NCI-H446 treated with DMSO at 0.1 percent for 48 hours (cell line): ENCODE measurements at regions not wholly inside any gene's neighbourhood (a gene's known extent, or its start where the extent isn't known, plus 50 kb on each side); places are given as distances from the start of the nearest gene placed in this dataset.
"Not testable (repeated sequence)": the region's sequence is repeated elsewhere in the genome, so short reads cannot be mapped to it uniquely, and the experiment has no call there.

ENCODE experiments used
- DNase-seq: peaks from one replicate; lab custom pipeline; 2025; lab: John Stamatoyannopoulos, UW

- no peak for DNase-seq
Measured at GRCh38 chr5:72588640-72589039, 81.4 kb upstream of the ZNF366 start.

GRCh38 chr5:72587661-72588308 is 80.6 kb upstream of the ZNF366 start:
- no peak for DNase-seq

DNA sequence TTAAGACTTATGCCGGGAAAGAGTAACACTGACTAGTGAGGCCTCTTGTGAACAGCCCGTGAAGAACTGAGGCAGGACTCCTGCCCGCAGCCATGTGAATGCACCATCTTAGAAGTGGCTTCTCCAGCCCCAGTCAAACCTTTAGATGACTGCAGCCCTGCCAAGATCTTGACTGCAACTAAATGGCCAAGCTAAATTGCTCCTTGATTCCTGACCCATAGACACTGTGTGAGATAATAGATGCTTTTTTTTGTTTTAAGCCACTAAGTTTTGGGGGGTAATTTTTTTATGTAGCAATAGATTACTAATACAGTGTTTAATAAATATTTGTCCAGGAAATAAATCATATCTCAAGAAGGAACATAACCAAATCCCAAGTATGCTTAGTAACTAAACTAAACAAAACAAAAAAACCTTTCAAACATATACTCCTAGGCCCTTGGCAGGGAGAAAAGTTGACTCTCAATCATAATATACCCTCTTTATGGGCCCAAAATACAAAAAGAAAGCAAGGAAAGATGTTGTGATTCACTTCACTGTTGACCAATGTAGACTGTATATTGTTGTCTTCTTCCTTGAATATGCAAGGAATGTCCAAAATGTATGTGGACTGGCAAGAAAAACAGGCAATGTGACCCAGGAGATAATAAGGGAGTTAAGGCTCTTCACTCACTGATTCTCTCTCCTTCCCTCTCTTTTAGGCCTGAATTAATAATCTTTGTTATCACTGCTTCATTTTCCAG is 79.7 kb upstream of the ZNF366 start:
- no peak for DNase-seq

- no peak for DNase-seq
Measured at GRCh38 chr5:72584466-72584865, 77.3 kb upstream of the ZNF366 start.

GRCh38 chr5:72579290-72579689 is 72.1 kb upstream of the ZNF366 start:
- not testable (repeated sequence) for DNase-seq

DNA sequence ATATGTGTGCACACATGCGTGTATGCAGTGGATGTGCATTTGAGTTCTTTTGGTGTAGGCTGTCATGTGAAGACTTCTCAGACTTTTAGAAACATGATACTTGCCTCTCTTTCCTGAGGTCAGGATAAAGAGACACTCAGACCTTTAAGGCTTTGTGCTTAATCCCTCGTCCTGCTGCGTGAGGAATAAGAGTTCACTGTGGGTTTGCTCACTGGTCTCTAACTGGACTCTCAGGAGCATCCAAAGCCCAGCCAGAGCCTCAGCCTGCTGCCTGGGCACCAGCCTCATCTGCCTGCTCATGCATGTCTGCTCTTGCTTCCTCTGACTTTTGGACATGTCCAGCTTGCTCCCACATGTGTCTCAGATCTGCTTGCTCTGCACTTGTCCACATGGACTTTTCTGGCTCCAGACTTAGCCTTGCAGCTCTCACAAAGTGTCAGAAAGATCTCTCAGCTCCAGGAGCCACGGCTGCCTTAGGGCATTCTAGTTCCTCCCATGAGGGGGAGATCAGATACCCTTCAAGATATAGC is 65.1 kb upstream of the ZNF366 start:
- DNase-seq, result no peak

DNA sequence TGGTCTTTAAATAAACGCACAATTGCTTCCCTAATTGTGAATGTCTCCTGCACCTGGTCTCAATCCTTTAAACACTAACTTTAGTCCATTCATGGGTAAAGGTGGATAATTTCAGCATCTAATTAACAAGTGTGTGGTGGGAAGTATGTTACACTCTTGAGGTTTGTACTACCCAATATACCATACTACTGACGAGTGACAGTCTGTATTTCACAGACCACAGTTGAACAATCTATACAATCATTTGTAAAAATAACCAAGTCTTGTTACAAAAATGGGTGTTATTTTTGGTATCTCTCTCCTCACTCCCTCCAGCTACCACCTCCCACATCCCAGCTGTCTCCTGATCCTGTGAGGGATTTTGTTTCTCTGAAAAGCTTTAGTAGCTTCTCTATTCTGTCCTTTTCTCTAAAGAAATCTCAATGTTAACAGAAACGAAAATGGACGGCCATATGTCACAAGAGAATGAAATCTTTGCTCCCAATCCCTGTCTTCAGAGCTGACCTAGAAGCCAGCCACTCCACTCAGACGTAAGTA is 62.3 kb upstream of the ZNF366 start:
- no peak for DNase-seq

DNA sequence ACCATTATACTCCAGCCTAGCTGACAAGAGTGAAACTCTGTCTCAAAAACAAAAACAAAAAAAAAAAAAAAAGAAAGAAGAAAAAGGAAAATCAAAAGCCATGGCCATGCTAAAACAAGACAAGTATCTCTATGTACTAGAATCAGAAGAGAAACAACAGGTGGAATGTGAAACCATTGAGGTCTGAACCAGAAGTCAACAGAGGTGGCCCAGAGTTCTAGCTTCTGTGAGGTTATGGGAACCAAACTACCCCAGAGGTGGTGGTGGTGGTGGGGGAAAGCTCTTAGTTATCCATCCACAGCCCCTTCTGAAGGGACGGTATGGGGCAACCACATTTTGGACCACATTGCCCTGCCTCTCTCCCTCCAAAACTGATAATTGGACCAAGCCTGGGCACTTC is 59.5 kb upstream of the ZNF366 start:
- DNase-seq, result no peak

DNA sequence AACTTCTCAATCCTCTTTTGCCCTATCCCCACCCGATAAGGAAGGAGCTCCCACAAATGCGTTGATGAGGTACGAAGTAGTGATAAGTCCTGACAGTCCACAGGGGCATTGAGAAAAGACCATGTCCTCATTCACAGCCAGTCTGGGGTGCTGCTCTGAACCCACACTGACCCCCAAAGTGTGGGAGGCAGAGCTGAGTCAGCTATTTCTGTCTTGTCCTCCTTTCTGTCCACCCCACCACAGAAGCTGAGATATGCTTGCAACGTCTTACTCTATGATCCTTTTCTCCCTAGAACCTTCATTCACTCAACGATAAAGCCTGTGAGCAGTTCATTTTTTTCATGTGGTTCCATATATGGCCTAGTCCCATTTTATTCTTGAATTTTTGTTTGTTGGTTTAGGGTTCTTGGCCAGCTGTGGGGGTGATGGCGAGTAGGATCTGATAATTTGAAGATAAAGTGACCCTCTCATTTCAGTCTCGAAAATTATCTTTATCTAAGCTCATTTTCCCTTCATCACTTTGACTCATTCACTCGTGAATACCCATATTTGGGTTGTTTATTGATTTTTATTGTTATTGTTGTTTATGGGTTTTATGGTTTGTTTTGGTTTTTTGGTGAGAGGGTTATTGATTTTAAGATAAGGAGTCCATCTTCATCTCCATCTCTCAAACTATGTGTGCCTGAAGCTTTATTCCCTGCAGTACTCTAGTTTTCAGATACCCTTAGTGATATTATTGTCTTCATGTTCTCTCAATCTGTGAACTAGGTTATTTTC is 58.5 kb upstream of the ZNF366 start:
- DNase-seq, result no peak

- DNase-seq, result no peak
Measured at GRCh38 chr5:72562717-72563116, 55.5 kb upstream of the ZNF366 start.

DNA sequence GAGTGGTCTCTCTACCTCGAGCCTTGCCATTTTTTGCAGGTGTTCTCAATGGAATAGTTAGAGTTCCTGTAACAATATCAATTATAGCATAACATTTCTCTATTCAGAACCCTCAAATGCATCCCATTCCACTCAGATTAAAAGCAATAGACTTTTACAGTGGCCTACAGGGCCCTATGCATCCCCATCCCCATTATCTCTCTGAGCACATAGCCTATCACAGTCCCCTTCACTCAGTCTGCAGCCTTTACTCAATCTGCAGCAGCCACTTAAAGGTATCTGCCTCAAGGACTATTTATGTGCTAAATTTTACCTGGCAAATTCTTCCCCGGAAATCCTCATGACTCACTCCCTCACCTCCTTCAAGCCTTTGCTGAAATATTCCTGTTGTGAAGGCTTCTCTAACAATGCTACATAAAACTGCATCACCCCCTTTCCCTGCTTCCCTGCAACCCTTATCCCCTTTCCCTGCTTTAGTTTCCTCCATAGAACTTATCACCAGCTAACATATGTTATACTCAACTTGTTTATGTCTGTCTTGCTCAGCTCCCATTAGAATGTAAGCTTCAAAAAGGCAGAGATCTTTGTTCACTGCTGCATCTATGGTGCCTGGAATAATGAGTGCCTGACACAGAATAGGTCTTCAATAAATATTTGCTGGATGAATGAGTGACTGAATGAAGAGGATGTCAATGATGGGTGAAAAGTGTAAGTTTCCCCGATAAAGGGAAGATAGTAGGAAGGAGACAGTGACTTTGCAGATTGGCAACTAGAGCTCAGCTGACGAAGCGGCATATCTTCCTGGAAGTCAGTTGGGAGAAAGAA is 54.1 kb upstream of the ZNF366 start:
- DNase-seq, result no peak

DNA sequence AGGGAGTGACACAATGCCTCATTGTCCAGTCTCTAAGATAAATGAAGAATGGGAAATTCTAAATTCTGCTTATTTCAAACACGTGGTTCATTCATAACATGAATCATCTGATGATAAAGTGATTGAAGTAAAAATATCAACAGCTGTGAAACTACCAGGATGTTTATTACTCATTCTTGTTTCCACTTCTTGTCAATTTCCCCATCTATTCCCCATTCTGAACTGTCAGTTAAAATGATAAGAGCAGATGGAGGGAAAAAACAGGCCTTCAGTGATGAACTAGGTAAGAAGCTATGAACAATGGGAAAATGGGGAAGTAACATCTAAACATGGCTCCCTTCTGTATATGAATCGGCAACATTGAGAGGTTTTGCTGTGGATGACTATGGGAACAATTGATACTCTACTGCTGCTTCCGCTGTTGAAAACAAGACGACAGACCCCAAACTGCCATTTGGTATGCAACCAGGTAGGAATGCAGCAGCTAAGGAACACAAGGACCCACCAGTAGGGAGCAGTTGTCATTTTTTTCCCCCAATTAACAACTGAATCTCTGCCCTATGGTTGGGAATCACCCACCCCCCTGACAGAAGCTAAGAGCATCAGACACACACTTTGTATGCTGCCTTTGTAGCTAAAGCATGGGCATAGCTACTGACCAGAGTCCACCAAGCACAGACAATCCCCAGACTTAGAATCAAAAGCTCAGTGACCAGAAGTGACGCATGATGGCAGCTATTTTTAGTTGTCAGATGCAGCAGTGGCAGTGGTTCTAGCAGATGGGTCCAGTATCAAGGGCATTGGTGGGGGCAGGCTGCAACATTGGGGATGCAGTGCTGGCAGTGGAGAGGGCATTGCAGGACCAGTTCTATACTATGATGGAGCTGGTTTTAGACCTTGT is 52.9 kb upstream of the ZNF366 start:
- no peak for DNase-seq

- DNase-seq, result no peak
Measured at GRCh38 chr5:72558383-72558782, 51.2 kb upstream of the ZNF366 start.

DNA sequence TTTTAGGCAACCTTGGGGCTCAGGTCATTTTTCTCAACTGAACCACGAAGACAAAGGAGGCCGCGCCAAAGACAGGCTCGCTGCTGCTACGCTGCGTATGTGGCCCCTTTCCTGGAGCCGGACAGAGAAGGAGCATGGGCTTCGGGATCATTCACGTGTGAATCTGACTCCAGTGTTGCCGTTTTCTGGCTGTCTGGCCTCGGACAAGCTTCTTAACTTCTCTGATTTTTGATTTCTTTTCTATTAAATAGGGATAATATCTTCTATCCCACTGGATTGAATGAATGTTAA is 50.8 kb upstream of the ZNF366 start:
- no peak for DNase-seq

DNA sequence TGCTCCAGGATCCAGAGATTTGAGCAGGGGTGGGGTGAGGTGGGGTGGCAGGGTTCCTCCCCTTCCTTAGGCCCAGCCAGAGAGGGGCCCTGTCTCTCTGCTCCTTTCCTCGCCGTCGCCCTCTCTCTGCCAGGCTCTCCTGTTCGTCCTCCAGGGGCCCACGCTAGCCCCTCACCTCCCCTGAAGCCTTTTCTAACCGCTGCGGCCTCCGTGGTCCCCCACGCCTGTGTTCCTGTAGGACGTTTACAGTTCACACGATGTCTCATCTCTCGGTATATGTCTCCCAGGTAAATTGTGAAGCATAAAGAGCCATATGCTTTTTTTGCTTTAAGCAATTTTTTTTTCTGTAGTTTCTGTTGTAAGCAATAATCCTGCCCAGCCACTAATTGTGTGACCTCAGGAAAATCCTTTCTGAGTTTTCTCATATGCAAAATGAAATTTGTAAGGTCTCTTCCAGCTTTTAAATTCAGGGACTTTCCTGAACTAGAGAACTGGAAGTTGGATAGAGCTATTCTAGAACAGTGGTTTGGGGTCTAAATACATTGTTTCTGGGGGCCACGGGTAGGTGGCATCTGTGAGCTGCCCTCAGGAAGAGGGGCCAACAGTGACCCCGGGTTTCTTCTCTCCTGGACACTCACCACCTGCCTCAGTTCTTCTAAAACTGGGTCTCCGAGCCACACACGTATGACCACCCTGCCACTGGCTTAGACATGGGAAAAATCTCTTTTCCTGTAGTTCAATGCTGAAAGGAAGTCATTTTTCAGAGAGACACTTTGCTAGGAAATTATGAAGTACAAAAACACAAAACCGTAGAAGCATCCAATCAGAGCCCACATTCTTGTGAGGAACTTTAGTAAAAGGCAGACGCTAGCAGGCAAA is 50.2 kb upstream of the ZNF366 start:
- no peak for DNase-seq
